GM12891 (cell line): ENCODE measurements at regions not wholly inside any gene's neighbourhood (a gene's known extent, or its start where the extent isn't known, plus 50 kb on each side); places are given as distances from the start of the nearest gene placed in this dataset.

Source experiments
- POLR2A ChIP-seq: IDR thresholded peaks from 2 replicates; pipeline ENCODE4 v1.6.1; 2011; ENCODE audit warnings: low read depth, low read length, control low read depth
- POLR2AphosphoS5 ChIP-seq: IDR thresholded peaks from 2 replicates; pipeline ENCODE4 v1.6.1; 2011; ENCODE audit warnings: low read depth, low read length, control low read depth
- SPI1 ChIP-seq: IDR thresholded peaks from 2 replicates; pipeline ENCODE4 v1.6.1; 2011; ENCODE audit warnings: low read depth, low read length, control low read depth

DNA sequence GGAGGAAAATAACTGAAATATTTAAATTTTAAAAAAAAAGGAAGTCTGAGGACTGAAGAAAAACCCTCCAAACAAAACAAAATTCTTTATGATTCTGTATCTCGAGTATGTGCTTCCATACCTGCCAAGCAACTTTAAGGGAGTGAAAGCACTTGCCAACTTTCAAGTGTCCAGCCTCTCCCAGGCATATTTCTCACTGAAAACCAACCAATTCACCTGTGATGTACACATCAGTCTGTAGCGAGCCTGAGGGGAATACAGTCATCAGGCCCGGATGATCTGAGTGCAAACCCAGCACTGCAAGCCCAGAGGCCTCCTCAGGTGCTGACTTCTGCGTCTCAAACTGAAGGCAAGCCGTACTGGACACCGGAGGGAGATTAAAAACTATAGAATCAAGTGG, 164.8 kb upstream of the NT5E start:
- TF ChIP-seq POLR2A (no peak), POLR2AphosphoS5 (no peak), SPI1 (no peak)
